DMS114 treated with DMSO at 0.1 percent for 48 hours (cell line): ENCODE measurements at regions not wholly inside any gene's neighbourhood (a gene's known extent, or its start where the extent isn't known, plus 50 kb on each side); places are given as distances from the start of the nearest gene placed in this dataset.
A peak's percentile ranks its signal among the peaks of the same experiment; 100 is the strongest.
"Not testable (repeated sequence)": the region's sequence is repeated elsewhere in the genome, so short reads cannot be mapped to it uniquely, and the experiment has no call there.

ENCODE experiments used
- DNase-seq: peaks from one replicate; lab custom pipeline; 2025; ENCODE audit not compliant: unreplicated experiment; lab: John Stamatoyannopoulos, UW

- DNase-seq = no peak
Observed at GRCh38 chr5:90287036-90287435, 122.5 kb downstream of the CETN3 start.

- no peak for DNase-seq
Observed at GRCh38 chr5:90285581-90285980, 124.0 kb downstream of the CETN3 start.

DNA sequence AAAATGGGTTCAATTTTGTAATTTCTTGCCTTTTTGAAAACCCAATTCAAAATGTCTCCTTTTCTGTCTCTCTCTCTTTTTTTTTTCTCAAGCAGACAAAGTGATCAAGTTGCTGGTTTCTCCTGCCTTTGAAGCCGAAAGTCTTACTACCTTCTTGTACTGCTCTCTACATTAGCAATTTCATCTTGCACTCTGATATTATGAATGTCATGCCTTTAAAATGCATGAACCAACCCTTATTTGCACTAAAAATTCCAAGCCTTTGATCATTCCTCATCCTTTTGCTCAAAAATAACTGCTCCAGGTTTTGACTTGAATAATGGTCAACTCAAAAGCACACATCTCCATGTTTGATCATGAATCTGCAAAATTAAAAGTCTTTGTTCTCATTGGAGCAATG is 125.2 kb downstream of the CETN3 start:
- no peak for DNase-seq

DNA sequence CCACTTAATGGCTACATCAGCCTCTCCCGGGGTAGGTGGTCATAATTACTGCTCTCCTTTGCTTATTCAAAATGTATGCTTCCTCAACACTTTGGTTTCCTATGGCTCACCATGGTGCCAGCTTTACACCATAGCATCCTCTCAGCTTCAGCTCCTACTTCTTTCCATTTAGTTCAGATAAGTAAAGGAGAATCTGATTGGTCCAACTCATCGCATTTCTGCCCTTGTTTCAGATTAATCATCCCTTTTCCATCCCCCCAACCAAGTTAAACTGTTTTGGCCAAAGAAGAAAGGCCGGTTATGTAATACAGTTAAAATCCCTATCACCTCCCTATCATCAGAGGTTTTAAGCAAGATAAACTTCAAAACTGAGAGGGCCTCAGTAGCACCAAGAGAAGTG is 130.5 kb downstream of the CETN3 start:
- DNase-seq = no peak

DNA sequence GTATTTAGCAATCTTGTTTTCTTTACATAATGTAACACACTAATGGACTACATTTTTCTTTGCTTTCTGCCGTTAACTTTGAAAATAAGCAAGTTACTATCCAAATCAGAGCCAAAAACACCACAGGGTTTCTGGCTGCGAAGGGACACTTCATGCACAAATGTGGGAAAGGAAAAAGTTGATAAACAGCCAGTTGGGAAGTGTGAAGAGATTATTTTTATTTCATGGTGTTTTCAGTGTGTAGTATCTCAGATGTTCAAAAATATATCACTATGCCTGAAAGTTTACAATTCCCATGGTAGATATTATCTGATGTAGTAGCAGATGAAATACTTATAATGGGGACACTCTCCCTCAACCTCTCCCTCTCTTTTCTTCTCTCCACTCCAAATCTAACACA is 135.3 kb downstream of the CETN3 start:
- no peak for DNase-seq

GRCh38 chr5:90267646-90268045 is 141.9 kb downstream of the CETN3 start:
- no peak for DNase-seq

DNA sequence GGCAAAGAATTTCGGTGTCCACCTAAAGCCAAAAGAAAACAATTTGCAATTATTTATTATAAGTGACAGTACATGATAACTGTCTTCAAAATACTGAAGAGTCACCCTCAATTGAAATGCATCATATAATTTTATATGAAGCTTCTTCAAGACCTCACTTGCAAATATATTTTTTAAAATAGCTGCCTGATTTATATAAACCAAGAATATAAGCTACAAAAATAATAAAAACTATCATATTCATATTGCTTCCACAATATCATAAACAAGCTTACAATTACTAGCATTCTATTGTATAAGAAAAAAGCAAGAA is 144.1 kb downstream of the CETN3 start:
- DNase-seq = no peak

GRCh38 chr5:90264689-90265544 is 144.6 kb downstream of the CETN3 start:
- DNase-seq = peak; percentile 47

DNA sequence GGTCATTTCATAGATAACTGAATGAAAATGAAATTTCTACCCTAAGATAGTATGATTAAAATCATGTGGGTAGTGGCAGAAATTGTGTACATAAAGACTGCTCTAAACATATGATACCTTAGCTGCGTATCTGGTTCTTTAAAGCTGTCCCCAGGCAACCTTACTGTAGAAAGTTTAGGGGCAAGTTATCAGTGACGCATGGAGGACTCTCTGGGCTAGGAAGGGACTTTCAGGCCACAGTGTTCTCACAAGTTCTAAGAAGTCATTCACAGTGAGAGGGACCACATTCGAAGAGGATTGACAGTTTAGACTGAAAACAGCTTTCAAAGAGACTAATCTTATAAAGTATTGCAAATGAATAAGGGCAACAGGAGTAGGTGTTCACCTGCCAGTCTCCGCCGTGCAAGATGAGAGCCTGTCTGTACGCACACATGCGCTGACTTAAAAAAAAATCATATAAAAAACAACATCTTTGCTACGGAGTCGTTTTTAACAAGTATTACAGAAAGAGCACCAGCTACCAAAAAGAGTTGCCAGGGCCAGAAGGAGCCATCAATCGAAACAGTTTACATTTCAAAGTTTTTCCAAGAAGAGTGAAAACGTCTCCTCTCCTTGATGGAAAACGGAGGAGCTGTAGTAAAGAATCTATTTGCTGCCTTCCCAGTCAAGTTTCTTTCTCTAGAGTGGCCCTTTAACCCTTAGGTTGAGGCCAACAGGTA is 146.3 kb downstream of the CETN3 start:
- DNase-seq = no peak

GRCh38 chr5:90251447-90251846 is 158.1 kb downstream of the CETN3 start:
- no peak for DNase-seq

- DNase-seq = no peak
Observed at GRCh38 chr5:90248640-90249039, 160.9 kb downstream of the CETN3 start.

- DNase-seq = not testable (repeated sequence)
Observed at GRCh38 chr5:90243848-90244247, 165.7 kb downstream of the CETN3 start.

DNA sequence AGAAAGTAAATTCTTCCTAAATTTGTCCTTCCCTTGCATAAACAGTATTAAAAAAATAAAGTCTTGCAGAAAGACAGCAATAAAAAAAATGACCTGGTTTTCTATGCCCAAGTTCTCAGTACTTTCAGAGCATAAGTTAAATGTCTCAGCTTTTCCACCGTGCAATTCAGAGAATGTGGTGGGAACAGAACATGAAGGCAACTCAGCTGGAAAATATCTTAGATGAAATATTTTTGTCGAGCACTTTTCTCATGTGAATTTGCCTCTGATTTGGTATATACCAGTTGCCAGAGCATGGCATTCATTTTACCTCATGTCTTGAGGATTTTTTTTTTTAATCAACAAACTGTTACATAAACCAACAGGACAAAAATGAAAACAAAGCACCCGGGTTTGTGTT is 176.1 kb downstream of the CETN3 start:
- no peak for DNase-seq

GRCh38 chr5:90231688-90232087 is 177.9 kb downstream of the CETN3 start:
- no peak for DNase-seq

DNA sequence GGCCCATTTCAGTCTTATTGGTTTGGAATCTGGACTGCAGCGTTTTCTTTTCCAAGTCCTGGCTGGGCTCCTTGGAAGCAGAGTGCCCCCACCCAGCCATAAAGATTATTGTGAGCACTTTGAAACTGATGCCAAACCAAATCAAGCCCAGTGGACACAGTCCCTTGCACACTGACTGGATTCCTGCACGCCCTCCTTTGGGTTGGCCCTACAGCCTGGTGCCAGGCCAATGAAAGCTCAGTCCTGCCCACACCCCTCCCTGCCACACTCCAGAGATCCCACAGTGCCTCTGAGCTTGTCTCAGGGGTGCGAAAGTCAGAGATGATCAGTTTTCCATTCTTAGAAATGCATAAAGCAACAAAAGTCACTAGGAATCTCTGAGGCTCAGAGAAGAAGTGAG is 181.9 kb downstream of the CETN3 start:
- DNase-seq = no peak

- no peak for DNase-seq
Observed at GRCh38 chr5:90226433-90227099, 183.0 kb downstream of the CETN3 start.

GRCh38 chr5:90224342-90224741 is 185.2 kb downstream of the CETN3 start:
- no peak for DNase-seq

GRCh38 chr5:90223756-90224155 is 185.8 kb downstream of the CETN3 start:
- no peak for DNase-seq

DNA sequence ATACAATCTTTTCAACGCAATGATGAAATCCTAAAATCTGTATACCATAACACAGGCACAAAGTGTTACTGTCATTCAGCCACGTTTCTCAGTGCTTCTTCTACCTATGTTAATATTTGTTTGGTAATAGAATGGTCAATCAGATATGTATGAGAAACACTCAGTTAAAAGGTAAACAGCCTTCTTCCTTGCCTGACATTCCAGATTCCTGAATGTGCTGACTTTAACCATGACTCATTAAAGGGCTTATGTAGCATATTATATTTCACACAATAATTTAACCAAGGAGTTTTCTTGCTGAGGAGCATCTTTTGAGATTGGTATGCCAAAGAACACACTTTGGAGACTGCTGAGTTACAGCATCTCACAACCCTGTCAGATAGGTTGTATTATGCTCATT is 187.6 kb downstream of the CETN3 start:
- no peak for DNase-seq

DNA sequence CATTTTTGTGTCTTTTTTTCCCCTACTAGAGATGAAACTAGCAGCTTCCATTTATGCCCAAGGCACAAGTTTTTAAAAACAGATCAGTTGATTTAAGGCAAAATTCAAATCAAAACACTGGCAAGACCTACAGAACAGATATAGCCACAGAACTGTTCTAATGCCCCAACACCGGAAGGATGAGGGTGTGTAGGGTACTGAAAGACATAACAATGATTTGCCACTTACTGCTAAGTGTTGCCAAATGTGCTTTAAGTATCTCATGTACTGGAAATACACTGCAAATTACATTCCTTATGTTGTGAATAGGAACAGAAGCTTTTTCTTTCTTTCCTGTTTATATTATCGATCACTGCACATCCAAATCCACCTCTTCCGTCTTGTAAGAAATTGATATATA is 189.0 kb downstream of the CETN3 start:
- DNase-seq = no peak

GRCh38 chr5:90214991-90215390 is 194.6 kb downstream of the CETN3 start:
- DNase-seq = no peak

DNA sequence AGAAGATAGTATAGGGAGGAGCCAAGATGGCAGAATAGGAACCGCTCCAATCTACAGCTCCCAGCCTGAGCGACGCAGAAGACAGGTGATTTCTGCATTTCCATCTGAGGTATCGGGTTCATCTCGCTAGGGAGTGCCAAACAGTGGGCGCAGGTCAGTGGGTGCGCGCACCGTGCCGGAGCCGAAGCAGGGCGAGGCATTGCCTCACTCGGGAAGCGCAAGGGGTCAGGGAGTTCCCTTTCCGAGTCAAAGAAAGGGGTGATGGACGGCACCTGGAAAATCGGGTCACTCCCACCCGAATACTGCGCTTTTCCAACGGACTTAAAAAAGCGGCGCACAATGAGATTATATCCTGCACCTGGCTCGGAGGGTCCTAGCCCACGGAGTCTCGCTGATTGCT is 201.2 kb downstream of the CETN3 start:
- not testable (repeated sequence) for DNase-seq
